GM23338 (cell line): ENCODE measurements at regions not wholly inside any gene's neighbourhood (a gene's known extent, or its start where the extent isn't known, plus 50 kb on each side); places are given as distances from the start of the nearest gene placed in this dataset.

Source experiments
- ATAC-seq: fragments of 200-7000 bp; cut with Tn5 transposase; 3 replicates; pipeline ENCODE4 v1.9.1; 2020
- DNase-seq: peaks from one replicate; pipeline ENCODE4 v3.0.0-alpha.2; 2015; ENCODE audit warnings: low spot score
- H2AFZ ChIP-seq: fragments of 200-600 bp; sonication (generic); 2 replicates; pipeline ENCODE4 v1.8.0; 2016; ENCODE audit warnings: antibody characterized with exemption, mild to moderate bottlenecking, moderate library complexity
- H3F3A ChIP-seq: fragments of 200-600 bp; sonication (generic); replicated peaks from 2 replicates; pipeline ENCODE4 v1.8.0; 2017; ENCODE audit warnings: antibody characterized with exemption, mixed run types, low read depth
- H3K27ac ChIP-seq: fragments of 200-600 bp; sonication (generic); 2 replicates; pipeline ENCODE4 v1.6.1; 2016; ENCODE audit warnings: low read depth
- H3K27me3 ChIP-seq: fragments of 200-600 bp; sonication (generic); 2 replicates; pipeline ENCODE4 v1.8.0; 2016; ENCODE audit warnings: mild to moderate bottlenecking, mixed run types, moderate library complexity; ENCODE audit not compliant: insufficient read depth
- H3K36me3 ChIP-seq: fragments of 200-600 bp; sonication (generic); 2 replicates; pipeline ENCODE4 v1.8.0; 2016; ENCODE audit warnings: mild to moderate bottlenecking; ENCODE audit not compliant: insufficient read depth
- H3K4me1 ChIP-seq: fragments of 200-600 bp; sonication (generic); 2 replicates; pipeline ENCODE4 v1.8.0; 2016; ENCODE audit warnings: mild to moderate bottlenecking, moderate library complexity; ENCODE audit not compliant: insufficient read depth
- H3K4me2 ChIP-seq: fragments of 200-600 bp; sonication (generic); 2 replicates; pipeline ENCODE4 v1.7.1; 2017; ENCODE audit warnings: mixed run types
- H3K4me3 ChIP-seq: fragments of 200-600 bp; sonication (generic); 2 replicates; pipeline ENCODE4 v1.6.1; 2016; ENCODE audit warnings: mixed run types
- H3K79me2 ChIP-seq: fragments of 200-600 bp; sonication (generic); replicated peaks from 2 replicates; pipeline ENCODE4 v1.8.0; 2017; ENCODE audit warnings: mild to moderate bottlenecking; ENCODE audit not compliant: insufficient read depth
- H3K9me2 ChIP-seq: fragments of 200-600 bp; sonication (generic); 2 replicates; pipeline ENCODE4 v1.8.0; 2017; ENCODE audit not compliant: insufficient read depth
- H4K20me1 ChIP-seq: fragments of 200-600 bp; sonication (generic); replicated peaks from 2 replicates; pipeline ENCODE4 v1.8.0; 2017; ENCODE audit warnings: mild to moderate bottlenecking; ENCODE audit not compliant: insufficient read depth
- H3K27ac Mint-ChIP-seq: 2 replicates; pipeline ENCODE4 v1.8.0; 2020; ENCODE audit warnings: inconsistent platforms, mild to moderate bottlenecking, moderate library complexity, mixed read lengths
- H3K27me3 Mint-ChIP-seq: 3 replicates; pipeline ENCODE4 v1.8.0; 2022; ENCODE audit warnings: low read depth, mild to moderate bottlenecking, moderate library complexity, mixed read lengths, inconsistent platforms; ENCODE audit not compliant: insufficient read depth, poor library complexity
- H3K36me3 Mint-ChIP-seq: 3 replicates; pipeline ENCODE4 v1.8.0; 2021; ENCODE audit warnings: low read depth, mild to moderate bottlenecking, inconsistent platforms, moderate library complexity, mixed read lengths
- H3K4me1 Mint-ChIP-seq: 3 replicates; pipeline ENCODE4 v1.8.0; 2020; ENCODE audit warnings: mild to moderate bottlenecking, inconsistent platforms, mixed read lengths
- H3K4me3 Mint-ChIP-seq: 3 replicates; pipeline ENCODE4 v1.8.0; 2021; ENCODE audit warnings: moderate library complexity, mild to moderate bottlenecking, inconsistent platforms, mixed read lengths
- H3K9me3 Mint-ChIP-seq: 3 replicates; pipeline ENCODE4 v1.8.0; 2020; ENCODE audit warnings: moderate library complexity, mild to moderate bottlenecking, inconsistent platforms, mixed read lengths
- CTCF ChIP-seq, 2 experiments: fragments of 200-600 bp in 1 of 2; sonication (generic) in 1 of 2; conservative IDR thresholded peaks; 2 replicates each; pipeline versions ENCODE4 v1.5.1 to v1.6.1; 2016 to 2017; ENCODE audit warnings: antibody characterized with exemption in 2 of 2, low read depth in 2 of 2, mild to moderate bottlenecking in 2 of 2, moderate library complexity in 1 of 2
- EZH2phosphoT487 ChIP-seq: fragments of 200-600 bp; sonication (generic); IDR thresholded peaks from one replicate; pipeline ENCODE4 v1.8.1; 2018; ENCODE audit warnings: antibody characterized with exemption; ENCODE audit not compliant: unreplicated experiment
- JUNB ChIP-seq: IDR thresholded peaks from one replicate; pipeline ENCODE4 v1.6.1; 2016; ENCODE audit warnings: antibody characterized with exemption; ENCODE audit not compliant: unreplicated experiment
- NANOG ChIP-seq: IDR thresholded peaks from 2 replicates; pipeline ENCODE4 v1.6.1; 2016; ENCODE audit warnings: antibody characterized with exemption, borderline replicate concordance
- REST ChIP-seq: IDR thresholded peaks from one replicate; pipeline ENCODE4 v1.6.1; 2018; ENCODE audit warnings: antibody characterized with exemption; ENCODE audit not compliant: unreplicated experiment
- STAT1 ChIP-seq: IDR thresholded peaks from one replicate; pipeline ENCODE4 v1.6.1; 2016; ENCODE audit warnings: antibody characterized with exemption; ENCODE audit not compliant: unreplicated experiment
- ZNF331 ChIP-seq: fragments of 250-450 bp; sonication (Bioruptor Pico); IDR thresholded peaks from 2 replicates; pipeline ENCODE4 v1.5.0; 2020; ENCODE audit warnings: low read depth, mild to moderate bottlenecking, moderate library complexity
- TF ChIP-seq, protein P1 (sequence below): IDR thresholded peaks from 2 replicates; pipeline ENCODE4 v1.6.1; 2016; ENCODE audit warnings: antibody characterized with exemption

DNA sequence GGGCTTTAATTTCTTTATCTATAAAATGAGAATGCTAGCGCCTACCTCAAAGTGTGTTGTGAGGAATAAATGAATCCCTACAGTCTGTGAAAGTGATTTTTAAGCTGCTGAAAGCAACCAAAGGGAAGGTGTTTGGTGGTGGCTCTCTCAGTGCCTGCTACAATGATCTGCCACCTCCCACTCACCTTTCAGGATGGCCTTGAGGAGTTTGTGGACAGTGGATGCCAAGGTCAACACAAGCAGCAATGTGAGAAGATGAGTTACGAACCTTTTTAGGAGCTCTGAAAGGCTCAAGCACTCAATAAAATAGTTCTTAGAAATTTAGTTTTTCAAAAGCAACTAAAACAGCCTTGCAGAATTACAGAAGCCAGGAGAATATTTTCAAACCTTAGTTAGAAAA is 176.6 kb upstream of the DPT start (continued):
- TF ChIP-seq NANOG: no peak
- no peak for TF ChIP-seq STAT1
- TF ChIP-seq JUNB: no peak

DNA sequence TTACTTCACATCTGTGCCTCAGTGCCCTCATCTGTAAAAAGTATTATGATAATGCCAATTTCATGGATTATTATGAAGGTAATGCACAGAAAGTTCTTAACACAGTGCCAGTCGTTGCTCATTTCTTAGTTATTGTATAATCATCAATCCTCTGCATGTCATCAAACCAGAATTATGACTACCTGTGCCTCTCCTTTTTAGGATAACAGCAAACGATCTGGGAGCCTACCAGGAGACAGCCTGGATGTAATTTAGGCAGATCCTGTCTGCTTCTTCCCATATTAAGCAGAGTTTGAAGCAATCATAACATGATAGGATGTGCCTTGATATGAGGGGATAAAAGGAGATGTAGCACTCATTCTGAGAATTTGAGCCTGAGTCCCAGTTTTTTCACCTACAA is 177.4 kb upstream of the DPT start:
- no peak overlapping the region for H3K4me3 ChIP-seq
- H2AFZ ChIP-seq: no peak overlapping the region
- no peaks in the 10 kb centered on the region; the same call in 1 of the 2 replicates for H3K9me2 ChIP-seq
- H3K79me2 ChIP-seq: no peaks in the 10 kb centered on the region
- no peaks in the 10 kb centered on the region for H3F3A ChIP-seq
- no peaks in the 10 kb centered on the region for H3K36me3 Mint-ChIP-seq
- DNase-seq: no peak
- H3K27me3 ChIP-seq: no peaks in the 10 kb centered on the region
- no peaks in the 10 kb centered on the region for H3K4me1 ChIP-seq
- no peaks in the 10 kb centered on the region for H3K9me3 Mint-ChIP-seq
- H3K27me3 Mint-ChIP-seq: no peaks in the 10 kb centered on the region
- H3K4me2 ChIP-seq: no peak overlapping the region
- no peak overlapping the region for H3K4me3 Mint-ChIP-seq
- H3K27ac Mint-ChIP-seq: no peak overlapping the region
- H4K20me1 ChIP-seq: no peaks in the 10 kb centered on the region
- no peak for TF ChIP-seq ZNF331 (CRISPR knock-in tag)
- no peak for TF ChIP-seq NANOG
- no peak for TF ChIP-seq EZH2phosphoT487
- TF ChIP-seq REST: no peak
- TF ChIP-seq JUNB: no peak
- no peak for TF ChIP-seq STAT1
- TF ChIP-seq, protein P1, sequence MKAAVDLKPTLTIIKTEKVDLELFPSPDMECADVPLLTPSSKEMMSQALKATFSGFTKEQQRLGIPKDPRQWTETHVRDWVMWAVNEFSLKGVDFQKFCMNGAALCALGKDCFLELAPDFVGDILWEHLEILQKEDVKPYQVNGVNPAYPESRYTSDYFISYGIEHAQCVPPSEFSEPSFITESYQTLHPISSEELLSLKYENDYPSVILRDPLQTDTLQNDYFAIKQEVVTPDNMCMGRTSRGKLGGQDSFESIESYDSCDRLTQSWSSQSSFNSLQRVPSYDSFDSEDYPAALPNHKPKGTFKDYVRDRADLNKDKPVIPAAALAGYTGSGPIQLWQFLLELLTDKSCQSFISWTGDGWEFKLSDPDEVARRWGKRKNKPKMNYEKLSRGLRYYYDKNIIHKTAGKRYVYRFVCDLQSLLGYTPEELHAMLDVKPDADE: no peak
- H3K4me1 Mint-ChIP-seq: peaks cover 2% of the 10 kb centered on the region; the same call in 2 of the 3 replicates
- no peaks in the 10 kb centered on the region for H3K36me3 ChIP-seq
- no peak for ATAC-seq
- no peak overlapping the region for H3K27ac ChIP-seq

GRCh38 chr1:168907053-168907452 is 178.0 kb upstream of the DPT start:
- no peak overlapping the region for H3K27ac Mint-ChIP-seq
- no peaks in the 10 kb centered on the region for H3K27me3 Mint-ChIP-seq
- H3K79me2 ChIP-seq: no peaks in the 10 kb centered on the region
- no peaks in the 10 kb centered on the region for H4K20me1 ChIP-seq
- no peaks in the 10 kb centered on the region for H3K9me3 Mint-ChIP-seq
- DNase-seq (no peak), ATAC-seq (no peak)
- no peaks in the 10 kb centered on the region for H3K36me3 ChIP-seq
- H3K4me1 Mint-ChIP-seq: peaks cover 2% of the 10 kb centered on the region; the same call in 2 of the 3 replicates
- H3K9me2 ChIP-seq: no peaks in the 10 kb centered on the region
- H3K4me3 Mint-ChIP-seq: no peak overlapping the region
- H3K27ac ChIP-seq: no peak overlapping the region
- no peaks in the 10 kb centered on the region for H3F3A ChIP-seq
- no peaks in the 10 kb centered on the region for H3K36me3 Mint-ChIP-seq
- H3K4me3 ChIP-seq: no peak overlapping the region
- H3K4me2 ChIP-seq: no peak overlapping the region
- H3K4me1 ChIP-seq: no peaks in the 10 kb centered on the region
- no peak overlapping the region; the same call in 1 of the 2 replicates for H2AFZ ChIP-seq
- no peaks in the 10 kb centered on the region for H3K27me3 ChIP-seq
- TF ChIP-seq CTCF (conservative IDR thresholded peaks at IDR 0.05; ENCODE audit: low read depth in 2 of 2) (no peak), ZNF331 (CRISPR knock-in tag) (no peak), REST (no peak), EZH2phosphoT487 (no peak), STAT1 (no peak)
- TF ChIP-seq, protein P1: no peak
